ENCODE measurements at regions not wholly inside any gene's neighbourhood (a gene's known extent, or its start where the extent isn't known, plus 50 kb on each side); places are given as distances from the start of the nearest gene placed in this dataset.

- H3K4me1 ChIP-seq, result peaks cover 0 to 6% (median 0%) of the 10 kb centered on the region in 6 donors
- intact Hi-C loops (cut with DNase I; ENCODE audit: low total_unique reads), result no loop called here
- DNase-seq, result no peak
- TF ChIP-seq POLR2AphosphoS5 (IDR thresholded peaks at IDR 0.05) (no peak), POLR2A (IDR thresholded peaks at IDR 0.05) (no peak), CTCF (IDR thresholded peaks at IDR 0.05 in 8 of 11, conservative IDR thresholded peaks at IDR 0.05 in 3 of 11) (no peak)
- peaks cover 0 to 7% (median 0%) of the 10 kb centered on the region in 7 donors for H3K27me3 ChIP-seq (replicated peaks in 1 of 7)
- H3K27ac ChIP-seq, result no peak overlapping the region
- 71 to 85% (median 73%) methylated on average over 1 of the region's 1 CpG for WGBS, 5 donors
- H3K9me3 ChIP-seq, result no peaks in the 10 kb centered on the region
- no peaks in the 10 kb centered on the region for H3K36me3 ChIP-seq
- no peak overlapping the region for H3K4me3 ChIP-seq
Observed at GRCh38 chr2:41900101-41900577, 147.7 kb upstream of the PKDCC start.

- Histone ChIP-seq H3K36me3 (no peaks in the 10 kb centered on the region), H3K9me3 (no peaks in the 10 kb centered on the region), H3K4me1 (no peaks in the 10 kb centered on the region), H3K27ac (no peak overlapping the region), H3K4me3 (no peak overlapping the region), H3K27me3 (replicated peaks in 1 of 7) (peaks cover 0 to 15% (median 0%) of the 10 kb centered on the region in 7 donors)
- no peak for DNase-seq
- TF ChIP-seq CTCF (IDR thresholded peaks at IDR 0.05 in 8 of 11, conservative IDR thresholded peaks at IDR 0.05 in 3 of 11) (no peak), POLR2A (IDR thresholded peaks at IDR 0.05) (no peak), POLR2AphosphoS5 (IDR thresholded peaks at IDR 0.05) (no peak)
- 90 to 97% (median 94%) methylated on average over 2 of the region's 2 CpGs for WGBS, 5 donors
- intact Hi-C loops (cut with DNase I; ENCODE audit: low total_unique reads), result no loop called here
Observed at GRCh38 chr2:41902897-41903296, 144.9 kb upstream of the PKDCC start.

- Histone ChIP-seq H3K27ac (no peak overlapping the region), H3K4me1 (no peaks in the 10 kb centered on the region), H3K4me3 (no peak overlapping the region), H3K9me3 (no peaks in the 10 kb centered on the region), H3K27me3 (replicated peaks in 1 of 7) (peaks cover 0 to 15% (median 0%) of the 10 kb centered on the region in 7 donors), H3K36me3 (no peaks in the 10 kb centered on the region)
- DNase-seq, result no peak
- TF ChIP-seq POLR2AphosphoS5 (IDR thresholded peaks at IDR 0.05), result no peak
- TF ChIP-seq CTCF (IDR thresholded peaks at IDR 0.05 in 8 of 11, conservative IDR thresholded peaks at IDR 0.05 in 3 of 11), result no peak
- no peak for TF ChIP-seq POLR2A (IDR thresholded peaks at IDR 0.05)
- intact Hi-C loops (cut with DNase I; ENCODE audit: low total_unique reads), result no loop called here
Observed at GRCh38 chr2:41903474-41904135, 144.2 kb upstream of the PKDCC start.

GRCh38 chr2:41904459-41904858 lies 143.4 kb upstream of the PKDCC start:
- intact Hi-C loops (cut with DNase I; ENCODE audit: low total_unique reads), result no loop called here

More at GRCh38 chr2:41904459-41904858, 143.4 kb upstream of the PKDCC start:
- Histone ChIP-seq H3K36me3 (no peaks in the 10 kb centered on the region), H3K27ac (no peak overlapping the region), H3K4me3 (no peak overlapping the region), H3K9me3 (no peaks in the 10 kb centered on the region), H3K4me1 (no peaks in the 10 kb centered on the region), H3K27me3 (replicated peaks in 1 of 7) (peaks cover 0 to 15% (median 0%) of the 10 kb centered on the region in 7 donors)
- DNase-seq, result no peak
- no peak for TF ChIP-seq POLR2A (IDR thresholded peaks at IDR 0.05)
- no peak for TF ChIP-seq POLR2AphosphoS5 (IDR thresholded peaks at IDR 0.05)
- TF ChIP-seq CTCF (IDR thresholded peaks at IDR 0.05 in 8 of 11, conservative IDR thresholded peaks at IDR 0.05 in 3 of 11), result no peak
- WGBS, 5 donors, result 76 to 98% (median 90%) methylated on average over 2 of the region's 2 CpGs
